Suprapubic skin (tissue), 3 donors: ENCODE measurements at regions not wholly inside any gene's neighbourhood (a gene's known extent, or its start where the extent isn't known, plus 50 kb on each side); places are given as distances from the start of the nearest gene placed in this dataset.

Experiments used
- CTCF ChIP-seq, 2 donors: fragments of 200-600 bp in 1 of 2; fragments of 450-650 bp in 1 of 2; sonication (generic) in 1 of 2; IDR thresholded peaks; one replicate each; pipeline ENCODE4 v1.5.1; 2016 to 2019; ENCODE audit warnings: antibody characterized with exemption in 2 of 2, mild to moderate bottlenecking in 1 of 2, moderate library complexity in 1 of 2
- POLR2AphosphoS5 ChIP-seq, 3 donors: sonication (generic); formaldehyde crosslinking; IDR thresholded peaks; one replicate each; pipeline ENCODE4 v1.6.1; 2017; ENCODE audit warnings: antibody characterized with exemption in 3 of 3

DNA sequence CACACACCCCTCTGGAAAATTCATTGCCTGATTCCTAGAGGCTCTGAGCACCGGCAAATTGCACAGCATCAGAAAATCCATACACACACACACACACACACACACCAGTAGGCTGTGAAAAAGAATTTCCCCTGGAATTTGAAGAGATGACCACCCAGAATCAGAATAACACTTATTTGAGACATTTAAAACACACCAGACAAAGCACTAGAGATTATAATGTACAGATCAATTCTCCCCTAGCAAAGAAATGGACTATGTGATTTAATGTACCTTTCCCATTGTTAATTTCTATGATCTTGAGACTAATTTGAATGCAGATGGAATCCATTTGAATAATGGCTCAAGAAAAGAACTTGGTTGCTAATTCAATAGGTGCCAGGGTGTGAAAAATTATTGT lies 399.3 kb downstream of the HNRNPD start:
- TF ChIP-seq CTCF (IDR thresholded peaks at IDR 0.05) (no peak), POLR2AphosphoS5 (IDR thresholded peaks at IDR 0.05) (no peak)
